ENCODE measurements at regions not wholly inside any gene's neighbourhood (a gene's known extent, or its start where the extent isn't known, plus 50 kb on each side); places are given as distances from the start of the nearest gene placed in this dataset.

DNA sequence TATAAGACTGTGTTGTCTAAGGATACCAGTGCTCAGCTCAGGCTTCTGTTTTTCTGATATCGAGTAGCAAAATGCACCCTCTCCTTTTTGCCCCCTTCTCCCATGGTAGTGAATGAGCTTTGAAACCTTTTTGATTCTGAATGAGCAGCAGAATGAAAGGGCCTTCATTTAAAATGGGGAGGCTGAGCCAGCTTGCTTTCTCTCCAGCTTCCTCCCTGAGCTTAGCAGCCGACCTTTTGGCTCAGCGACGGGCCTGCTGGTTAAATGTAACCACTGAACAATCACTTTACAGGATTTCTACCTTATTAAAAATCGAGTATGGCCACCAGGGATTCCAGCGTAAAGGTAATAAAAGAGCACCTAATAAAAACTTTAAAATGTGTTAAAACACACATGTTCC, 133.7 kb upstream of the SPACA1 start:
- no peaks in the 10 kb centered on the region for H3K36me3 Mint-ChIP-seq (ENCODE audit: insufficient read depth)
- no peak overlapping the region for H3K27ac Mint-ChIP-seq
- no peaks in the 10 kb centered on the region for H3K9me3 Mint-ChIP-seq
- H3K27me3 Mint-ChIP-seq, result peaks cover 0 to 33% of the 10 kb centered on the region in 2 donors
- DNase-seq (no peak), ATAC-seq (replicated peaks) (no peak)
- H3K4me3 Mint-ChIP-seq, result no peak overlapping the region
- H3K4me1 Mint-ChIP-seq (ENCODE audit: low read depth in 2 of 2), result peaks cover 1 to 4% of the 10 kb centered on the region in 2 donors

GRCh38 chr6:87912102-87912501, 135.5 kb upstream of the SPACA1 start:
- no peak for ATAC-seq (replicated peaks)
- Mint-ChIP-seq H3K9me3 (no peaks in the 10 kb centered on the region), H3K4me1 (ENCODE audit: low read depth in 2 of 2) (peaks cover 15 to 17% of the 10 kb centered on the region in 2 donors), H3K36me3 (ENCODE audit: insufficient read depth) (no peaks in the 10 kb centered on the region), H3K27ac (no peak overlapping the region), H3K4me3 (no peak overlapping the region), H3K27me3 (peaks cover 0 to 32% of the 10 kb centered on the region in 2 donors)
- no peak for DNase-seq

DNA sequence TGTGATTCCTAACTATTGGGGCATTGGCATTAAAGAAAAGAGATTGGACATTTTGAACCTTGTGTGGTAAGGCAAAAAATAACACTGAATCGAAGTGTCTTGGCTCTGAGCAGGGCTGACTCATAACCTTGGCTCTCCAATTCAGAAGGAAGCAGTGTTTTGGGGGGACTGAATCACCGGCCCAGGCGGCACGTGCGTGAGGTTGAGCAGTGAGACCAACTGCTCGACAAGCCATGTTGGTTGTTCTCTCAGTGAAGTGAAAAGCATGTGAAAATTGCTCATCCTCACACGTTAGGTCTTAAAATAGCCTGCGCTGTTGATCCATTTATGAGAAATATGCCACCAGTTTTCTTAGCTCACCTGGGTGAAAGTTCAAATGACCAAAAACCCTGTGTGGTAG, 137.8 kb upstream of the SPACA1 start:
- ATAC-seq (replicated peaks) (no peak), DNase-seq (no peak)
- no peak overlapping the region for H3K4me3 Mint-ChIP-seq
- no peak overlapping the region for H3K27ac Mint-ChIP-seq
- peaks cover 6 to 43% of the 10 kb centered on the region in 2 donors for H3K27me3 Mint-ChIP-seq
- peaks cover 21 to 22% of the 10 kb centered on the region in 2 donors for H3K4me1 Mint-ChIP-seq (ENCODE audit: low read depth in 2 of 2)
- H3K36me3 Mint-ChIP-seq (ENCODE audit: insufficient read depth), result no peaks in the 10 kb centered on the region
- H3K9me3 Mint-ChIP-seq, result no peaks in the 10 kb centered on the region

GRCh38 chr6:87908978-87909811, 138.4 kb upstream of the SPACA1 start:
- DNase-seq, result no peak
- no peak overlapping the region for H3K27ac Mint-ChIP-seq
- H3K4me3 Mint-ChIP-seq, result no peak overlapping the region
- H3K36me3 Mint-ChIP-seq (ENCODE audit: insufficient read depth), result no peaks in the 10 kb centered on the region
- no peaks in the 10 kb centered on the region for H3K9me3 Mint-ChIP-seq
- ATAC-seq (replicated peaks), result no peak
- peaks cover 21 to 22% of the 10 kb centered on the region in 2 donors for H3K4me1 Mint-ChIP-seq (ENCODE audit: low read depth in 2 of 2)
- H3K27me3 Mint-ChIP-seq, result peaks cover 6 to 43% of the 10 kb centered on the region in 2 donors

- Mint-ChIP-seq H3K27me3 (peaks cover 6 to 34% of the 10 kb centered on the region in 2 donors), H3K36me3 (ENCODE audit: insufficient read depth) (no peaks in the 10 kb centered on the region), H3K27ac (peak overlapping the region in 1 of 2 donors; percentile 54), H3K4me3 (peak overlapping the region in 1 of 2 donors; percentile 35), H3K9me3 (no peaks in the 10 kb centered on the region), H3K4me1 (ENCODE audit: low read depth in 2 of 2) (peaks cover 21 to 22% of the 10 kb centered on the region in 2 donors)
- ATAC-seq (replicated peaks) (peak; percentile 95), DNase-seq (peak; percentile 15 to 29 (median 17))
Measured at GRCh38 chr6:87907521-87907920, 140.1 kb upstream of the SPACA1 start.

DNA sequence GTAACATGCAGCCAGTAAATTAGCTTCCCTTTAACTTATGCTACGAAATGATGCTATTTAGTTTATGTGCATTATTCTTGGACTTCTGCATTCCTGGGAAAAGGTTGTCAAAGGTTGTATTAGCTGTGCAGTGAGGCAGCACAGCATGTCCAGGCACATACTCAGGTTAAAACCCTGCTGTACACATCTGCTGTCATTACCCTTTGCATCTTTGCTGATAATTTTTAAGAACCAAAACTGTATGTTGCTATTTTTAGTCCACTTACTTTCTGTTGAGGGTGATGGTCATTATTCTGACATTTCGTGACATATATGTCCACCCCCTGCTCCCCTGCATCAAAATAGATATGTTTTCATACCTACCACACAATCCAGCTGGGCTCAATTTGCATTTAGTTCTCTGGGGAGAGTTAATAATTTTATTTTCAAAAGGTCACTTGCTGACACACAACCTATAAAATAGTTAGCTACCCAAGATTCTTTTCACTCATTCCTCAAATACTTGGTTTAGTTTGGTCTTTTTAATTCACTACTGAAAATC, 142.5 kb upstream of the SPACA1 start:
- ATAC-seq (replicated peaks) (no peak), DNase-seq (no peak)
- Mint-ChIP-seq H3K27me3 (peaks cover 6 to 11% of the 10 kb centered on the region in 2 donors), H3K4me1 (ENCODE audit: low read depth in 2 of 2) (peaks cover 21 to 22% of the 10 kb centered on the region in 2 donors), H3K4me3 (no peak overlapping the region), H3K27ac (no peak overlapping the region), H3K9me3 (no peaks in the 10 kb centered on the region), H3K36me3 (ENCODE audit: insufficient read depth) (no peaks in the 10 kb centered on the region)

DNA sequence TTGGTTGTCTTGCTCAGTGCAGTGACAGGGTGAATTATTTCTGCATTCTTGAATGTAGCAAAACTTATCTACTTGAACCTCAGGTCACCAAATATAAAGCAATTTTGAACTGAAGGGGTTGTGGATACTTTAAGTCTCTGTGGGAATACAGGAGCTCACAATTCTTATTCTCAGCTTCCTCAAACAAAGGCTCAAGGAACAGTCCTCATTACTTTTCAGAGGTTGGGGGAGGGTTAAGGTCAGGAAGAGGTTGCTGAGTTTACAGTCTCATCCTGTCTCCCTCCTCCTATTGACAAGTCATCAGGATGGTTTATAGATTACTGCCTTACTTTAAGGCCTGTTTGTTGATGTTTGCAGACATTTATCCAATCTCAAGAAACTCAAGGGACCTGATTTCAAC, 143.6 kb upstream of the SPACA1 start:
- Mint-ChIP-seq H3K27ac (no peak overlapping the region), H3K36me3 (ENCODE audit: insufficient read depth) (no peaks in the 10 kb centered on the region), H3K4me3 (no peak overlapping the region), H3K27me3 (peaks cover 6 to 11% of the 10 kb centered on the region in 2 donors), H3K4me1 (ENCODE audit: low read depth in 2 of 2) (peaks cover 18 to 21% of the 10 kb centered on the region in 2 donors), H3K9me3 (no peaks in the 10 kb centered on the region)
- DNase-seq (no peak), ATAC-seq (replicated peaks) (no peak)

- ATAC-seq (replicated peaks) (no peak), DNase-seq (no peak)
- H3K4me1 Mint-ChIP-seq (ENCODE audit: low read depth in 2 of 2), result peaks cover 15% of the 10 kb centered on the region in 2 donors
- no peaks in the 10 kb centered on the region for H3K36me3 Mint-ChIP-seq (ENCODE audit: insufficient read depth)
- H3K27ac Mint-ChIP-seq, result no peak overlapping the region
- peaks cover 6 to 11% of the 10 kb centered on the region in 2 donors for H3K27me3 Mint-ChIP-seq
- H3K4me3 Mint-ChIP-seq, result no peak overlapping the region
- no peaks in the 10 kb centered on the region for H3K9me3 Mint-ChIP-seq
Measured at GRCh38 chr6:87903323-87903722, 144.3 kb upstream of the SPACA1 start.

GRCh38 chr6:87902383-87902782, 145.3 kb upstream of the SPACA1 start:
- Mint-ChIP-seq H3K27me3 (peaks cover 6 to 11% of the 10 kb centered on the region in 2 donors), H3K4me1 (ENCODE audit: low read depth in 2 of 2) (peaks cover 7 to 10% of the 10 kb centered on the region in 2 donors), H3K27ac (no peak overlapping the region), H3K36me3 (ENCODE audit: insufficient read depth) (no peaks in the 10 kb centered on the region), H3K4me3 (no peak overlapping the region), H3K9me3 (no peaks in the 10 kb centered on the region)
- ATAC-seq (replicated peaks) (no peak), DNase-seq (no peak)

DNA sequence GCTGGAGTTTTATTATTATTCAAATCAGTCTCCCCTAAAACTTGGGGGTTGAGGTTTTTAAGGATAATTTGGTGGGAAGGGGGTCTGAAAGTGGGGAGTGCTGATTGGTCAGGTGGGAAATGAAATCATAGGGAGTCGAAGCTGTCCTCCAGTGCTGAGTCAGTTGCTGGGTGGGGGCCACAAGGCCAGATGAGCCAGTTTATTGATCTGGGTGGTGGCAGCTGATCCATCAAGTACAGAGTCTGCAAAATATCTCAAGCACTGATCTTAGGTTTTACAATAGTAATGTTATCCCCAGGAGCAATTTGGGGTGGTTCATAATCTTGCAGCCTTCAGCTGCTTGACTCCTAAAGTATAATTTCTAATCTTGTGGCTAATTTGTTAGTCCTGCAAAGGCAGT, 146.0 kb upstream of the SPACA1 start:
- Mint-ChIP-seq H3K4me3 (no peak overlapping the region), H3K9me3 (no peaks in the 10 kb centered on the region), H3K36me3 (ENCODE audit: insufficient read depth) (no peaks in the 10 kb centered on the region), H3K27ac (no peak overlapping the region), H3K4me1 (ENCODE audit: low read depth in 2 of 2) (peaks cover 0 to 3% of the 10 kb centered on the region in 2 donors), H3K27me3 (peaks cover 6 to 9% of the 10 kb centered on the region in 2 donors)
- DNase-seq (no peak), ATAC-seq (replicated peaks) (no peak)

DNA sequence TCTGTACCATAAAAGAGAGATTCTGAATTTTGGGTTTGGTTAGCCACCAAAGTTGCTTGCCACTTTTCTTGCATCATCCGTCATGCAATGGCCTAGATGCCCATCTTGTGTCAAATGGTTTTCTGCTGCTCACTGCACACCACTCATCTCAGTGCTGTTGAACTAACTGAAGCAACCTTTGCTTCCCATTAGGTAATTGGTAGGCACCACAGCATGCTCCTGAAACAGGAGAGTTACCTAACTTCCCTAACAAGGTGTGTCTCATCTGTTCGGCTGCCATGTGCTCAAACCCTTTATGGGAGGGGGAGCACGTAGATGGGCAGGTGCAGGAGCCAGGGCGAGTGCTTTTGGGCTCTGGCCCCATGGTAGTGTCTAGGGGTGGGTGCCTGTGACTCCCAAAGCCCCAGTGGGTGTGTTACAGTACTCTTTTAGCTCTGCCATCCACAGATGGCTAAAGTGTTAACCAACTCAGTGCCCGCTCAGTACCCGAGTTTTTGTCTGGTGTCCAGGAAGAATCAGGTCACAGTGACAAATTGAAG, 147.4 kb upstream of the SPACA1 start:
- H3K4me3 Mint-ChIP-seq, result no peak overlapping the region
- ATAC-seq (replicated peaks), result no peak

GRCh38 chr6:87899499-87900147, 148.0 kb upstream of the SPACA1 start:
- DNase-seq (no peak), ATAC-seq (replicated peaks) (no peak)
- Mint-ChIP-seq H3K4me1 (ENCODE audit: low read depth in 2 of 2) (no peaks in the 10 kb centered on the region), H3K36me3 (ENCODE audit: insufficient read depth) (no peaks in the 10 kb centered on the region), H3K27me3 (no peaks in the 10 kb centered on the region), H3K9me3 (no peaks in the 10 kb centered on the region), H3K4me3 (no peak overlapping the region), H3K27ac (no peak overlapping the region)

More for the DNA sequence above, 147.4 kb upstream of the SPACA1 start:
- no peaks in the 10 kb centered on the region for H3K36me3 Mint-ChIP-seq (ENCODE audit: insufficient read depth)
- no peaks in the 10 kb centered on the region for H3K27me3 Mint-ChIP-seq
- no peaks in the 10 kb centered on the region for H3K9me3 Mint-ChIP-seq
- no peaks in the 10 kb centered on the region for H3K4me1 Mint-ChIP-seq (ENCODE audit: low read depth in 2 of 2)
- DNase-seq, result no peak
- no peak overlapping the region for H3K27ac Mint-ChIP-seq

- H3K9me3 Mint-ChIP-seq, result no peaks in the 10 kb centered on the region
- DNase-seq (no peak), ATAC-seq (replicated peaks) (no peak)
- H3K27ac Mint-ChIP-seq, result no peak overlapping the region
- no peaks in the 10 kb centered on the region for H3K4me1 Mint-ChIP-seq (ENCODE audit: low read depth in 2 of 2)
- H3K36me3 Mint-ChIP-seq (ENCODE audit: insufficient read depth), result no peaks in the 10 kb centered on the region
- H3K27me3 Mint-ChIP-seq, result no peaks in the 10 kb centered on the region
- no peak overlapping the region for H3K4me3 Mint-ChIP-seq
Measured at GRCh38 chr6:87897663-87898062, 150.0 kb upstream of the SPACA1 start.

Measured in effector memory CD8-positive, alpha-beta T cell (primary cell).